Peyer's patch (tissue), 4 donors: ENCODE measurements at regions not wholly inside any gene's neighbourhood (a gene's known extent, or its start where the extent isn't known, plus 50 kb on each side); places are given as distances from the start of the nearest gene placed in this dataset.

Experiments used
- POLR2A ChIP-seq, 2 donors: fragments of 450-650 bp; IDR thresholded peaks; one replicate each; pipeline ENCODE4 v1.5.1; 2017; ENCODE audit warnings: antibody characterized with exemption in 2 of 2, mild to moderate bottlenecking in 2 of 2, moderate library complexity in 2 of 2
- TF ChIP-seq, protein P1 (sequence below), 6 experiments: fragments of 450-650 bp in 4 of 6; fragments of 200-600 bp in 2 of 6; sonication (generic) in 1 of 6; IDR thresholded peaks; one replicate each; pipeline ENCODE4 v1.5.1; 2017 to 2019; ENCODE audit warnings: antibody characterized with exemption in 6 of 6, mild to moderate bottlenecking in 3 of 6, moderate library complexity in 1 of 6

DNA sequence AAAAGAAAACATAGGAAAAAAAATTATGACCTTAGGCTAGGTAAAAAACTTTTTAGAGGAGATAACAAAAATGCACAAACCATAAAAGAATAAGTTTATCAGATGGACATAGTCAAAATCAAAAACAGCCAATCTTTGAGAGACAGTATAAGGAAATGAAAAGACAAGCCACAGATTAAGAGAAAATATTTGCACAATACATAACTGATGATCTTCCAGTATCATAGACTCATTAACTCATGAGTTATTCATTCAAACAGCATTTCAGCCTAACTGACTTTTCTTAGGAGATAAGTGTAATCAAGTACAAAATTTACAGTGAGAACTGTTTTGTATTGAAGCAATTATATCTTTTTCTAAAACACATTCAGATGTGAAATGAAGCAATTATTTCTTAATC lies 183.8 kb downstream of the FBXO8 start:
- TF ChIP-seq, protein P1, sequence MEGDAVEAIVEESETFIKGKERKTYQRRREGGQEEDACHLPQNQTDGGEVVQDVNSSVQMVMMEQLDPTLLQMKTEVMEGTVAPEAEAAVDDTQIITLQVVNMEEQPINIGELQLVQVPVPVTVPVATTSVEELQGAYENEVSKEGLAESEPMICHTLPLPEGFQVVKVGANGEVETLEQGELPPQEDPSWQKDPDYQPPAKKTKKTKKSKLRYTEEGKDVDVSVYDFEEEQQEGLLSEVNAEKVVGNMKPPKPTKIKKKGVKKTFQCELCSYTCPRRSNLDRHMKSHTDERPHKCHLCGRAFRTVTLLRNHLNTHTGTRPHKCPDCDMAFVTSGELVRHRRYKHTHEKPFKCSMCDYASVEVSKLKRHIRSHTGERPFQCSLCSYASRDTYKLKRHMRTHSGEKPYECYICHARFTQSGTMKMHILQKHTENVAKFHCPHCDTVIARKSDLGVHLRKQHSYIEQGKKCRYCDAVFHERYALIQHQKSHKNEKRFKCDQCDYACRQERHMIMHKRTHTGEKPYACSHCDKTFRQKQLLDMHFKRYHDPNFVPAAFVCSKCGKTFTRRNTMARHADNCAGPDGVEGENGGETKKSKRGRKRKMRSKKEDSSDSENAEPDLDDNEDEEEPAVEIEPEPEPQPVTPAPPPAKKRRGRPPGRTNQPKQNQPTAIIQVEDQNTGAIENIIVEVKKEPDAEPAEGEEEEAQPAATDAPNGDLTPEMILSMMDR (IDR thresholded peaks at IDR 0.05), result no peak
- TF ChIP-seq POLR2A (IDR thresholded peaks at IDR 0.05), result no peak
